ENCODE measurements at regions not wholly inside any gene's neighbourhood (a gene's known extent, or its start where the extent isn't known, plus 50 kb on each side); places are given as distances from the start of the nearest gene placed in this dataset.

DNA sequence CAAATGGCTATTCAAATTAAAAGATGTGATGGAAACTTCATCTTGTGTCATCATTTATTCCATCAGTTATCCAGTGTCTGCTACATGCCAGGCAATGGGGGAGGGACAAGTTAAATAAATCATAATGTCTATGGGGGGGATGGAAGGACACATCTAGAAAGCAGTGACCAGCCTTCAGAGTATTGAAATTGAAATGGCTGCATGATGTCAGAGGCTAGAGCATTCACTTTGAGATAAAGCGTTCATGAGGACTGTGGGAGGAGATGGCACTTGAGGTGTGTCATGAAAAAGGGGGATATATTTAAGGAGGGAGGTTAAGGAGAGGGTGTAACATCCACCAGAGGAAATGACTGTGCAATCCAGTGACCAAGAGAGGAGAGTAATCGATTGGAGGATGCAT, 50.6 kb downstream of the SLIT2 start:
- no peak for DNase-seq

DNA sequence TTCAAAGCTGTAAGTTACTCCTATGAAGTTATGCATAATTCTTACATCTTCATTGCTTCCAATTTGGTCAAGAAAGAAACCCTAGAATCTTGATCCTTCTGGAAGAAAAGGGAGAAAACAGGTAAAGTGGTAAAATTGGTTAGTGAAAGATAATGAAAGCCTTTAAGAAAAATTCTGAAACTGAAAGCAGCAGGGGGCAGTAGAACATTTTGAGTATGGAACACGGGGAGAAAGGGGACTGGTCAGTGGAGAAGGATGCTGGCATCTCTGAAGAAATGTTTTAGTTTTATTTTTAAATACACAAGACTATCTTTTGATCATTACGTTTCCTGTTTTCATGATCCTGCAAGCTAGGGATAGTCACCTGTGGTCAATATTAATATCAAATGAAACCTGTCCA, 54.3 kb downstream of the SLIT2 start:
- no peak for DNase-seq

DNA sequence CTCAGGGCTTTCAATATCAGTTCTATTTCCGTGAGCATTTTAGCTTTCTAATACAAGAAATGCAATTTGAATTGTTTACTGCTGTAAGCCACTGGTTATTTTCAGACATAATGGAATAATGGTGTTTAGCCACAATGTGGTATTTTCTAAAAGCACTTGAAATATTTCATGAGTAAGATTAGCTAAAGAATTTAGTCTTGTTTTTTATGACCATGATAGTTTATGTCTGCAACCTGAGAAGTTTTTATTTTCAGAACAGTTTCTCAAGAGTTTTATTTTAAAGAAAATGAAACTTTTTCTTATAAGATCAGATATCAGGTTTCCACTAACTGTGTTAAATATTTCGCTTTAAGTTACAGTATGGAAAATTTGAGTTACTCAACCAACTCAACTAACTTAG, 60.2 kb downstream of the SLIT2 start:
- DNase-seq, result no peak

DNA sequence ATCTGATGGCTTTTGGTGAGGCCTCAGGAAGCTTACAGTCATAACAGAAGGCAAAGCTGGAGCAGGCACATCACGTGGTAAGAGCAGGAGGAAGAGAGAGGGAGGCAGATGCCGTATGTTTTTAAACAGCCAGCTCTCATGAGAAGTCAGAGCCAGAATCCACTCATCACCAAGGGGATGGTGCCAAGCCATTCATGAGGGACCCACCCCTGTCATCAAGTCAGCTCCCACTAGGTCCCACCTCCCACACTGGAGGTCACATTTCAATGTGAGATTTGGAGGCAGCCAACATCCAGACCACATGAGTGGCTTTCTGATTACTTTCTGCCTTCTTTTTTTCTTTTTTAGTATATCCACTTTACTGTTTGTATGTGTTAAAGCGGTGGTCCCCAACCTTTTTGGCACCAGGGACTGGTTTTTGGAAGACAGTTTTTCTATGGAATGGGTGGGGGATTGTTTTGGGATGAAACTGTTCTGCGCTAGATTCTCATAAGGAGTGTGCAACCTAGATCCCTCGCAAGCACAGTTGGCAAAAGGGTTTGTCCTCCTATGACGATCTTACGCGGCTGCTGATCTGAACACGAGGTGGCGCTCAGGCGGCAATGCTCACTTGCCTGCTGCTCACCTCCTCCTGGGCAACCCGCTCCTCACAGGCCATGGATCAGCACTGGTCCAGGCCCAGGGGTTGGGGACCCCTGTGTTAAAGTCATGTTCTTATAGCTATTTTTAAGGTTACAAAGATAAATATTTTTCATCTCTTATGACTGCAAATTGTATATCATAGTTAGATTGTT, 61.7 kb downstream of the SLIT2 start:
- no peak for DNase-seq

DNA sequence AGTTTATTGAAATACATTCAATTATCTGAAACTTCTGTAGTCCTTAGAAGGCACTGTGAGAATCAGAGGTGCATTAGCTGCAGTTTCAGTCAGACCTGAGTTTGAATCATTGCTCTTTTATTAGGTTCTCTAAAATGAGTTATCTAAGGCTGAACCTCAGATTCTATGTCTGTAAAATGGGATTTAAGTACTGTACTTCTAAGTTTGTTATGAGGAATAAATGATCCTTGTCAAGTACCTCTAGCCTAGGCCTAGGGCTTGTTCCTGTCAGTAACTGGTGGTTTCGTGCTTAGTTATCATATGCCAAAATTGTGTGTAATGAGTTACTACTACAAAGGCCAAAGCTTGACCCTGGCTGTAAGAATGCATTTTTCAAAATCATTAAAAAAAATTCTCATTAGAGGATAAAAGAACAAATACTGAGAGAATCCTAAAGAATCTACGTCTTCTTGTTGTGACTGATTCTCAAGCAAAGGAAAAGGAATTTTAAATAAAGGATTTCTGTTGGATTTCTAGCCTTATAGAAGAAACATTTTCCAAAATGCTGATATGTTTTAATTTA, 65.8 kb downstream of the SLIT2 start:
- no peak for DNase-seq

DNA sequence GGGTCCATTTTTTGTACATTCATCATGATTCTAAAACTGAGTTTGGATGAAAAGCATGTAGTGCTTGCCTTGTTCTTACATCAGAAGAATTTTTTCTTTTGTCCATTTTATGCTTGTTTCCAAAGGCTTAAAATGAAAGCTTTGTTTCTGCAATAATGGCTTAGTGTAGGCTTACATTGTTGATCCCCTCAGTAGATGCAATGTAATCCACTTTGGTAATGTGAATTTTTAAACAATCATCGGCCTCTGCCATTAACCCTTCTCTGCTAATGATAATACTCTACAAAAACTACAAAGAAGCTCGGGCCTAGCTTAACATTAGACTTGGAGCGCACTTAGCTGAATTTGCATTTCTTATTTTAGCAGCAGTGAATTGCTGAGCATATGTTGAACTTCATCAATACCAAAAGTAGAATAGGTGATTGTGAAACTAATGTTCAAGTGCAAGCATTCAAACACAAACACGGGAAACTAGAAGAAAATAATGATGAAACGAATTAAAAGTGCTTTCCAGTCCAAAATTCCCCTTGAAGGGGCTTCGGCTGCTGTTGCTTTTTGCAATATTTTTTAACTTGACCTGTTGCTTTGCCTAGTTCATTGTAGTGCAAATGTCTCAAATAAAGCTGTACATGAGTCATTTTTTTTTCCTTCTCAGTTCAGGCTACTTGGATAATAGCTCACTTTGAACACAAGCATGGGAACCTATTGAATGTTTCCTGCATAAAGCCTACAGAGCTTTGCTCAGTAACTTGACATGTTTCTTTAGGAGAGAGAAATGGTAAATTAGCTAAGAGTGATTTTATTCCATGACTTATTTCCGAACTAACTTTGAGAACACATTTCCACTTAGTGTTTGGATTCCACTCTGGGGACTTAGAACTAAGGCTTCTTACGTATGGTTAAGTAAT, 66.5 kb downstream of the SLIT2 start:
- no peak for DNase-seq

DNA sequence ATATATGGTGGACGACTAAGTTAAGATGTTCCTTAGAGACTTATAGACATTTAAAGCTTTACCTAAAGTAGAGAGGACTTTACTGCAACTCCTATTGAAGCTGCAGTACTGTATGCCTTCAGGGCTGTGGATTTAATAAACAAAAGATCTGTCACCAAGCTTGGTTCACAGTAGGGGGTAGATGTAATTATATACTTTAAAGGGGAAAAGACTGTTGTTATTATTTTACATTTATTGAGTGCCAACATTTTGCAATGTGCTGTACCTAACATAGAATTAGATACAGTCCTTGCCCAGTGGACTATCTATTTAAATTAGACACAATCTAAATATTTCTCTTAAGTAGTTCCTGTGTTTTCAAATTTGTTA, 67.2 kb downstream of the SLIT2 start:
- DNase-seq, result no peak

DNA sequence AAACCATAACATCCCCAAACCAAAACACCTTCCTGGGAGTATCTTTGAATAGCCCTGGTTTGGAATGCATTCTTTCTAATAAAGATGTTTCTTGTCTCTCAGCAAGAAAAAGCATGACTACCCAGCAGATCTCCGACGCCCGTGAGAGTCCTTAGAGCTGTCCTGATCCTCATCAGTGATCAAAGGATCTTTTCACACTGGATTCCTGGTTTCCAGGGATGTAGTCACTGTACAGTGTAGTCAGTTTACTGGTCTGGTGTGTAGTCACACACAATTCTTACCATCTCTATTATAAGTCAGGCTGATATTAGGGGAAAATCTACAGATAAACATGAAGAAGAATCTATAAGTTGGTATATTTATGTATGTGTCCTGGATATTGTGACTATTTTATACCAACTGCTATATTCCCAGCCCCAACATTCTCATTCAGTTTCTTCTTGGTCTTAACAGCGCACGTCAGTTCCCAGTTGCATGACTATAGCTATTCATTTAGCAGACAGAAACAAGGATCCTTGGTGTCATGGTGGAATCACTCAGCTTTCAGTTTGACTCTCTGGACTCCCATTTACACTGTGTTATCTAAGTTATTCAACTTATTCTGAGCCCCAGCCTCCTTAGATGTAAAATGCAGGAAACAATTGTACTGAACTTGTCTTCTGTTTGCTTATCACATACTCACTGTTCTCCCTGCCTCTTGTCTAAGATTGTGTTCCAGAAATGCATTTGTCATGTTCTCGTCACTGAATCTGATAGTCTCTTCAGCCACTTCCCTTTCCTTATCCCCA, 68.3 kb downstream of the SLIT2 start:
- DNase-seq, result no peak

DNA sequence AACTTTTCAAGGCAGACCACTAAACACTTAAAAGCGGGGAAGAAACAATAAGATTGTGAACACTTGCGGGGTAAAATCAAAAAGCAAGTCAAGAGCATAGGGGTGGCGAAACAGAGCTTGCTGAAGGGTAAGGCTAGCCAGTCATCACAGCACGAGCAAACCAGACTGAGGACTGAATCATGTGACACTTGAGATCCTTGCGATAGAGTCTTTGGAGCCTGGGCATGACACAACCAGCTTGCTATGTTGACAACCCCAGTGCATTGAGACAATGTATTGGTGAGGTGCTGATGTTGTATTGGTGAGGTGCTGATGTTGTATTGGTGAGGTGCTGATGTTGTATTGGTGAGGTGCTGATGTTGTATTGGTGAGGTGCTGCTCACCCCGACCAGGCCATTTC, 72.3 kb downstream of the SLIT2 start:
- no peak for DNase-seq

DNA sequence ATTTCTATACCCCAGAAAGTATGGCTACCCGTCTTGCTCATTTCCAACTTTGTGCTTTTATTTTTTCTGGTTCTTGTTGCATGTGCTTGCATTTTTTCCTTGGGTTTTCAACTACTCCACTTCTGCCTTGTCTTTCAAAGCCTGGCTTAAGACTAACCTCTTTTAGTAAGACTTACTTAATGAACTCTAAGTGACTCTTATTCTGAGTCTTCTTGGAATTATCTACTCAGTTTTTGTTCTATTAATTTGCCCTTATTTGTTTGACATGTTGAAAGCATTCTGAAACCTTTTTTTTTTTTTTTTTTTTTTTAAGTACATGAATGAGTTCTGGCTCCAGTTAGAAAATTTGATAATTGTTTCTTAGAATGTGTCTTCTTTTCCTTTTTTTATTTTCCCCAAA, 74.8 kb downstream of the SLIT2 start:
- no peak for DNase-seq

DNA sequence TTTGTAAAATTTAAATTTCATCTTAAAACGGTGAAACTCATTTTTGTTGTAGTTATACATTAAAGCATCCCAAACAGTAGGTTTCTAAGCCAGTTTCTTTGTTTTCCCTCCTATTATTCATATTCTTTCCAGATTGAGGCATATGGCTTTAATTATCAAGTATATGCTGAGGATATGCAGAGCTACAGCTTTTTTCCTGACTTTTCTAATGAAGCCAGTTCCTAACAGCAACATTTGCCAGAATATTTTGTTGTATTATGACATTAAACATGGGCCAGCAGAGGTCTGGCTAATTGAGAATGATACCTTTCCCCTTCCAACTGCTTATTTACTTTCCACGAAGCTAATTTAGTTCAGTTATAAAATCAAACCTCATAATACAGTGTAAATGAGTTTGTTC, 75.3 kb downstream of the SLIT2 start:
- DNase-seq, result no peak

DNA sequence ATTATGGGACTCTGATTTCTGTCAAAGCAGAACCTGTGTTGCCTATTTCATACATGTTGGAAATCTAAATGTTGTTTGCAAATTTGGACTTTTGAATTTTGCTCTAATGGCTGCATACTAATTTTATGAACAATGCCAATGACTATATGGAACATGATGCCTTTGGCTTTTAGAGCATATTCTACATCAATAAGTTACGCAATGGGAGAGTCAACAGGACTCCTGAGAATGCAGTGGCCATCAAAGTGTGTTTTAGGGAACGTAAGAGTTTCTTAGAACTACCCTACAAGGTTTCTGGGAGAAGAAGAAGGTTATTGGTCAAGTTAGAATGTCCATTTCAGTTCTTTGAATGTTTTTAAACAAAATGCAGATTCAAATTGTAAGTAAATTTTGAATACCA, 76.1 kb downstream of the SLIT2 start:
- DNase-seq, result no peak

DNA sequence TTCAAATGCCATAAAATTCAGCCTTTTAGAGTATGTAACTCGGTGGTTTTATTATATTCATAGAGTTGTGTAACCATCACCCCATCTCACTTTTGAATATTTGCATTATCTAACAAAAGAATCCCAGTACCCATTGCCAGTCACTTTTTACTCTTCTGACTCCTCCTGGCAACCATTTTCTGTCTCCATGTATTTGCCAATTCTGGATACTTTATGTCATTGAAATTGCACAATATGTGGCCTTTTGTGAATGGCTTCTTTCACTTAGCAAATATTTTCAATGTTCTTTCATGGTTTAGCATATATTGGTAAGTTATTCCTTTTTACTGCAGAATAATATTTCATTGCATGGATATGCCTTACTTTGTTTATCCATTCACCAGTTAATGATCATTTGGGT, 79.9 kb downstream of the SLIT2 start:
- DNase-seq, result no peak

DNA sequence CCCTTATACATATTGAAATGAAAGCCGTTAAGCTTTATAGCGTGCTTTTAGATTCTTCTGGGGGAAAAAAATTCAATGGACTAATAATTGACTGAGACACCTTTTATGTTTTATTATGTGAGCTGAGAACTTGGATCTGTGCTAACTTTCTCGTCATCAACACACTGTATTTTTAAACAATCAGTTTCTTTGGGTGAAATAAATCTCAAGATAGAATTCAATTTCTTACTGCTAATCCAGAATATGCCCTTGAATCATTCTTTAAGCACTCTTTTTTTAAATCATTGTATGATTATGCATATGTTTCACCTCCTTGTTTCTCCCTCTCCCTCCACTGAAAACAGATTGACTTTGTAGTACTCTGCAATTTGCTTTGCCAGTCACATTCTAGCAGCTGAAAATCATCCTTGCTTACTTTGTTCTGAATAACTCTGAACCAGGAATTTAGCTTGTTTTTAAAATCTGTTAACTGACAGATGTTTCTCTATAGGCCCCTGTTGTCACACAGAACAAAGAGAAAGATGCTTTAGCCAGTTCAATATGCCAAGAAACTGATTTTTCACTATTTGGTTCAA, 81.5 kb downstream of the SLIT2 start:
- DNase-seq, result no peak

DNA sequence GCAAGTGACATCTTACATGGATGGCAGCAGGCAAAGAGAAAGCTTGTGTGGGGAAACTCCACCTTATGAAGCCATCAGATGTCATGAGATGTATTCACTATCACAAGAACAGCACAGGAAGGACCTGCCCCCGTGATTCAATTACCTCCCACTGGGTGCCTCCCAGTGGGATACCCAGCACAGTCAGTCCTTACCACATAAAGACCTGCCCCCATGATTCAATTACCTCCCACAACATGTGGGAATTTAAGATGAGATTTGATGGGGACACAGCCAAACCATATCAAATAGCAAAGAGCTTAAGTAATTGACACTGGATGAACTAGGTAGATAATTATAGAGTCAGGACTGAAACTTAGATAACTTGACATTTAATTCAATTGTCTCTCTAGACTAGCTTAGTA, 85.6 kb downstream of the SLIT2 start:
- no peak for DNase-seq

DNA sequence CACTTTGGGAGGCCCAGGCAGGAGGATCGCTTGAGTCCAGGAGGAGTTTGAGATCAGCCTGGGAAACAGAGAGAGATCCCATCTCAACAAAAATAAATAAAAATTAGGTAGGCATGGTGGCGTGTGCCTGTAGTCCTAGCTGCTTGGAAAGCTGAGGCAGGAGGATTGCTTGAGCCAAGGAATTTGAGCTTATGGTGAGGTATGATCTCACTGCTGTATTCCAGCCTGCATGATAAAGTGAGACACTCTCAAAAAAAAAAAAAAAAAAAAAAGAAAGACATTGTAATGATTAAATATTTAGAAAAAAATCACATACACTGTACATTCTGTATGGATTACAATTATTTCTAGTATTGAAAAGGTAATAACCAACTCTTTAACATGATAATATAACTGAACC, 87.1 kb downstream of the SLIT2 start:
- DNase-seq, result no peak

DNA sequence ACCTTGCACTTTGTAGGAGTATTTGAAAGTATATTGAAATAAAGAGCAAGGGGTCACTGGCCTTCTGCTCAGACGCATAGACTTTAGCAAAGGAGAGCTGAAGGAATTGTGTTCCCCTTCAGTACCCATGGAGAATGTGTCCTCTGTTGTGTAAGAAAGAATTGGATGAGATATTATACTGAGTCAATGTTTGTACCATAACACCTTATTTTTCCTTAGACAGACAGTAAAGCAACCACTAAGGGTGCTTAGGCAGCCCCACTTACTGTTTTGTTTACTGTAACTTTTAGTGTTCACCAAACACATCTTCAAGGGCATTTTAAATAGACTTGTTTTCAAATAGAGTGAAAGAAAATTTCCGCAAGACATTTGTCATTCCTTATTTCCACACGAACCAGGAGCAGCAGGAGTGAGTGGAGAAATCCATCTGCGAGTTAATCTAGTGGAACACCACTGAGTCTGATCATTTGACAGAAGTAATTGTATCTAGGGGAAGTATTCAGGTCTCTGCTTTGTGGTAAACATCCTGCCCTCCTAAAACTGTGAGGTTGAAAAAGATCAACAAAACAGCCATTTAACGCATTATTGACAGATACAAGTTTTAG, 89.5 kb downstream of the SLIT2 start:
- DNase-seq, result no peak

DNA sequence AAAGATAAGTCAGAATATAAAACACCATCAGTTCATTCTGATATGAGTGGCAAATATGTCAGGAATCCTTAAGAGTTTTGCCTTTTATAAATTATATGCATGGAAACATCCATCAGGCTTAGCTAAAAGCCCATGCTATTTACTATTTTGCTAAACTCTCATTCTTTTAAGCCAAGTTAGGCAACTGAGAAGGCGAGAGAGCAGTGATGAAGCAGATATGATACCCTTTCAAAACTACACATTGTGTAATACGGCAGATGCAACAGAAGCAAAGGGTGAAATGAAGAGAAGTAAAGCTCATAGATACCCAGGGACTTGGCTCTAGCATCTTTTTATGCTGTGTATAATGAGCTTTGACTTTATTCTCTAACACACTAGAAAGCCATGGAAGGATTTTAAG, 95.8 kb downstream of the SLIT2 start:
- DNase-seq, result no peak

DNA sequence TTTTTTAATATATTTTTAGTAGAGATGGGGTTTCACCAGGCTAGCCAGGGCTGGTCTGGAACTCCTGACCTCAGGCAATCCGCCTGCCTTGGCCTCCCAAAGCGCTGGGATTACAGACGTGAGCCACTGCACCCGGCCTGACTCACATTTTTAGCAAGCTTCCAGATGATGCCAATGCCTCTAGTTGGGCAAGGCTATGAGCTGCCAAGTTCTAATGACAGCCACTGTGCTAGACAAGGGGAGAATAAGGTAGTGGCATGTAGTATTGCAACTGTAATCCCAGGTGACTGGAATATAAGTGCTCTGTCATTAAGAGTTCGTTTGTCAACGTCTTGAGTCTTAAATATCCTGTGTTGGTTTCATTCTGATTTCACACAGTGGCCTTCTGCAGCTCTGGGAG, 96.7 kb downstream of the SLIT2 start:
- no peak for DNase-seq

DNA sequence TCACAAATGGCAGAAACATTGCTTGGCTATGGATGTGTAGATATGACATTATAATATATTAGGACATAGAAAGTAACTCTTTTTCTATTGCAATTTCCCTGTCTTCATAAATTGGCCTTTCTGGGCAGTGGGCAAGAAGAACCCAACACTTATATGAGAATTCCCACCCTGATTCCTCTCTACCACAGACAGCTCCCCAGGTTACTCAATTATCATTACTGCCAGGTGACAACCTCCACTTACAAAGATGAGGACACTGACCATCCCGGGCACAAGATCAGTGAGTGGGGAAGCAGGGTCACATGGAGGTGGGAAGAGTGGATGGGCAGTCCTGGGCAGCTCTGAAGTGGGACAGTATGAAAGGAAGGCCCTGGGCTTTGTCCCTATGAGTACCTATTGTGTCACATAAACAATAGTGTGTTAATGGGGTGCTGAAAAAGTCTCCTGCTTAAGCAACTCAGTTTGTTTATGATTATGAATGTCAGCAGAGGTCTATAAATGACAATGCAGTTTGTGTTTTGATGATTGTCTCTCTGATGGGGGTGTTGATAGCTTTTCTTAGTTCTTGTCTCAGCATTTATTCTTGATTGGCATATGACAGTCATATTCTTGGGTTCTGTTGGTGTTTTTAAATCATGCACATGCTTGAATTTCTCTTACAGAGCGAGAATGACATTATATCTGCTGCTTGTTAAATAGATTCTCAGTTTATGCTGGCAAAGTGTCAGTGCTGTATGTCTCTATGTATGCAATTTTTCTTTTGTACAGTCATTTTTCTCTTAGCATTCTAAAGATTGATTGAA, 99.9 kb downstream of the SLIT2 start:
- DNase-seq, result no peak

DNA sequence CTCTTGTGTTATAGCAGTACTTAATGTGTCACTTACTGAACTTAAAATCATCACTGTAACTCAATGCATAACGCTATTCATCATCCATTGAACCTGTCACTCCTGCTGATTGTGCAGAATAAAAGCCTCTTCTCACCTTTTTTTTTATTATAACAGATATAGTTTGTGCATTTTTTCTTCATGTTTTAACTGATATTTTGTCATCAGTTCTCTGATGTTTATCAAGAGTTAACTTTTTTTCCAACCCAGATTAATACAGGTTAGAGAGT, 100.4 kb downstream of the SLIT2 start:
- DNase-seq, result no peak

DNA sequence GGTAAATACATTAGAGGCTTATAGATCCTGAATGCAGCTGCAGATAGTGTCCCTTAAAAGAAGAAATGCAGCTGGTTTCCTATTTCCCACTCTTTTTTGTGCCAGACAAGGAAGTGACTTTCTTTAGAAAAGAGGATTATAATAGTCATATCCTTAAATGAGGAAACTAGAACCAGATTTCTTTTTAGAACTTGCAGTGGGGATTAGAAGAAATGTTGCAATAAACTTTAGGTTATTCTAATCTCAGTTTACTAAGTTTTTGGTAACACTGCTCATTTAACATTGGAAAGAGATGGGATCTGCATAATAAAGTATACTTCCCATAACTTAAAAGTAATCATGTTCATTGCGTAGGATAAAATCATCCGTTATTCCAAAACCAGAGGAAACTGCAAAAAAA, 101.9 kb downstream of the SLIT2 start:
- DNase-seq, result no peak
